ENCODE measurements at regions not wholly inside any gene's neighbourhood (a gene's known extent, or its start where the extent isn't known, plus 50 kb on each side); places are given as distances from the start of the nearest gene placed in this dataset.
"Not testable (repeated sequence)": the region's sequence is repeated elsewhere in the genome, so short reads cannot be mapped to it uniquely, and the experiment has no call there.

DNA sequence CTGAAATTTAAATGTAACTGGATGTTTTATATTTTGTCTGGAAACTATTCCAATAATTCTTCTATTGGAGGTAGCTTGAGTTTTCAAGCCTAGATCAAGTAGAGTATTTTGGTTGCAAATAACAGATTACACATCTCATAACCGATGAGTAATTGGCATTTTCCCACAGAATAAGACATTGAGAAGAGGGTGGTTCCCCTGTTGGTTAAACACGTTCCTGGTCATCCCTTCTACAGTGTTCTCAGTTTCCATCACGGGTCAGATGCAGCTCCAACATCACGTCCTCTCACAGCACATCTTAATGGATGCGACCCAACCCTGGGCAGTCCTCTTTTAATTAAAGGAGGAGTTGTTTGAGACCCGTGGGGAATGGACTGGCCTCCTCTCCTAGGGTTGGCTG is 149.0 kb upstream of the ZNF516 start:
- no peak for DNase-seq (ENCODE audit: low read depth)

- DNase-seq (ENCODE audit: low read depth) = no peak
These were observed 148.2 kb upstream of the ZNF516 start for GRCh38 chr18:76643199-76643598.

- no peak for DNase-seq (ENCODE audit: low read depth)
These were observed 145.4 kb upstream of the ZNF516 start for GRCh38 chr18:76640438-76640837.

- no peak for DNase-seq (ENCODE audit: low read depth)
These were observed 139.5 kb upstream of the ZNF516 start for GRCh38 chr18:76634564-76634963.

DNA sequence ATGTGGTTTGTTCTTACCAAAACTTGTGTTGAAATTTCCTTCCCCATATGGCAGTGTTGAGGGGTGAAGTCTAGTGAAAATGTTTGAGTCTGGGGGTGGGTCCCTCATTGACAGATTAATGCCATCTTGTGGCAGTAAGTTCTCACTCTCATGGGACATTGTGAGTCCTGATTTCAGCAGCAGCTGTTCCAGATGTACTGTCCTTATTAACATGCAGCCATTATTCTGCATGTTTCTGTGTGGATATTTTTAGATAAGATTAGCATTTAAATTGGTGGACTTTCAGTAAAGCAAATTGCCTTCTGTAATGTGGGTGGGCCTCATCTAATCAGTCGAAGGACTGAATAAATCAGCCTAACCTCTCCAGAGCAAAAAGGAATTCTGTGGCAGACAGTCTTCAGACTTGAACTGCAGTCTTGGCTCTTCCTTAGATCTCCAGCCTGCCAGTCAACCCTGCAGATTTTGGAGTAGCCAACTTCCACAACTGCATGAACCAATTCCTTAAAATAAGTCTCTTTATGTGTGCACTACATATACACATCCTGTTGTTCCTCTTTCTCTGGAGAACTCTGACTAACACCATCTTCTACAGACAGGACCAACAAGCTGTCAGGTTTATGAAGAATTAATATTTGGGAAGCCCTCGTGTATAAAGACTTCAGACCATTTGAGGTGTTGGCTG is 138.7 kb upstream of the ZNF516 start:
- DNase-seq (ENCODE audit: low read depth) = no peak

GRCh38 chr18:76627444-76627843 is 132.4 kb upstream of the ZNF516 start:
- no peak for DNase-seq (ENCODE audit: low read depth)

DNA sequence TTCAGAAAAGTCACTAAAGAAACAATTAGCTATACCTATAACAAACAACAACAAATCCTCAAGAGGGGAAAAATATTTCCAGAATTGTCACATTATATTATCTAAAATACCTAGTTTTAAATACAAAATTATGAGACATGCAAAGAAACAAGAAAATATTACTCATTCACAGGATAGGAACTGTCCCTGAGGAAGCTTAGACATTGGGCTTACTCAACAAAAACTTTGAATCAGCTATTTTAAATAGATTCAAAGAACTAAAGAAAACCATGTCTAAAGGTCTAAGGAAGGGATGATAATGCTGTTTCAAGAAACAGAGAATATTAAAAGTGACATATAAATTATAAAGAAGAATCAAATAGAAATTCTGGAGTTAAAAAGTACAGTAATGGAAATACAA is 131.9 kb upstream of the ZNF516 start:
- no peak for DNase-seq (ENCODE audit: low read depth)

DNA sequence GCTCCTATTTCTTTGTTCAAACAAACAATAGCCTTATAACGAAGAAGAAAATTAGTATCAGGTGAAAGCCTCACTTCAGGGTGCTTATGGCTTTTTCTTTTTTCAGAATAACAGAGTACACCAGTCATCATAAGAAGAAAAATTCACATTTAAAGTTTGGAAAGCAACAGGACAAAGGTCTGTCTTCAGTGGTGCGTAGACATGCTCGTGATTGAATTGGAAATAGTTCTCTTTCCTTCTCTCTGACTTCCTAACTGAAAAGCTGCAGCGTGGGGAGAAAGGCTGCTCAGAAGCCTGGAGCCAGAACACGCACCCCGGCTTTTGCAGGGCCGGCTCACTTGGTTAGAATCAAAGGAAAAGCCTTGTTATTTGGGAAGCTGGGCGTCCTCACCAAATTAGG is 127.6 kb upstream of the ZNF516 start:
- no peak for DNase-seq (ENCODE audit: low read depth)

GRCh38 chr18:76621782-76622495 is 126.9 kb upstream of the ZNF516 start:
- no peak for DNase-seq (ENCODE audit: low read depth)

- no peak for DNase-seq (ENCODE audit: low read depth)
These were observed 126.2 kb upstream of the ZNF516 start for GRCh38 chr18:76621226-76621625.

DNA sequence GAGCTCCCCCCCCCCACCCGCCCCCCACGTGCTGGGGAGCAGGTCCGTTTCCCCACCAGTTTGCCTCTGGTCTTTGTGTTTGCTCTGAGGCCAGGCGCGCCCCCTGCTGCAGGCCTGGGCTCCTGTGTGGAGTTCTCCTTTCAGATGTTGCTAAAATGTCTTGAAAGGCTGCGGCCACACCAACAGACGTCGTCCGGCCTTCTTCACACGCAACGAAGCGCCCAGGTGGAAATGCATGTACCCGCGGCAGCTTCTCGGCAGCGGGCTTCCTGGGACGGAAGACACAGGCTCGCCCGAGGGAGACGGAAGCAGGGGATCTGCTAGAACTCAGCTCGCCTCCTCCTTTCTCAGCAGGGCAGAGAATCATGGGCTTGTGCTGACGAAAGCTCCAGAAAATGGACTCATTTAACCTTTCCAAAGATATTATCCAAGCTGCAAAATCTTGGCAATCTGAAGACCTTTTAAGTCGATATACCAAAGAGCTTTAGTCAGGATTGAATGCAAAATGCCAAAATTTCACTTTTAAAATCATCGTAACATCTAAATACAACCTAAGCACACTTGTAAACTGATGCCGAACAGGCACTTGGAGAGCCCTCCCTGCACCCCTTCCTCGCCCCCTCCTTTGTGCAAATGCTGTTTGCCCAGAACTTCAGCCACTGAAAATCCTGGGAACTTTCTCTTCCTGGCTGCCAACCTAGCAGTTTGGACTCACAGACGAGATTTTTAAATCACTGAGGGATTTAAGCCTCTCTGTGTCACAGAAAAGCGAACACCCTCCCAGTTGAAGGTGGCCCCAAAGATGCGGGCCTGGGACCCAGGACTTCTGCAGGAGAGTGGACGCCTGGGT is 125.5 kb upstream of the ZNF516 start:
- peak; percentile 44 for DNase-seq (ENCODE audit: low read depth)

GRCh38 chr18:76619621-76620315 is 124.7 kb upstream of the ZNF516 start:
- DNase-seq (ENCODE audit: low read depth) = no peak

- DNase-seq (ENCODE audit: low read depth) = no peak
These were observed 124.2 kb upstream of the ZNF516 start for GRCh38 chr18:76619261-76619620.

- DNase-seq (ENCODE audit: low read depth) = no peak
These were observed 123.7 kb upstream of the ZNF516 start for GRCh38 chr18:76618721-76619120.

DNA sequence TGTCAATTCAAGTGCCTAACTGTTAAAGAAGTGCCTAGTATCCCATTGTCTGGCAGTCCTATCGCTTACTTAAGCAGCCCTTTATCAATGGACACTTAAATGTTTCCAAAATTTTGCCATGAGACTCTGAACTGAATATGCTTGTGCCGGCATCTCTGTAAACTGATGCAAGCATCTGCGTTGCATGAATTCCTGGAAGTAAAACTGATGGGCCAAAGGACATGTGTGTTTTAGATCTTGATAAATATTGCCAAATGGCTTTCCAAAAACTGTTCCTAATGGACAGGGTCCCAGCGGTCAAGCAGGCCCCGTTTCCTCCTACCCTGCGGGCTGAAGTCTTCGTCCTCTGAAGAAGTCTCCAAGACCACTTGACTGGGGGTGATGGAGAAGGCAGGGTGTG is 121.3 kb upstream of the ZNF516 start:
- DNase-seq (ENCODE audit: low read depth) = no peak

- no peak for DNase-seq (ENCODE audit: low read depth)
These were observed 120.2 kb upstream of the ZNF516 start for GRCh38 chr18:76615065-76615733.

DNA sequence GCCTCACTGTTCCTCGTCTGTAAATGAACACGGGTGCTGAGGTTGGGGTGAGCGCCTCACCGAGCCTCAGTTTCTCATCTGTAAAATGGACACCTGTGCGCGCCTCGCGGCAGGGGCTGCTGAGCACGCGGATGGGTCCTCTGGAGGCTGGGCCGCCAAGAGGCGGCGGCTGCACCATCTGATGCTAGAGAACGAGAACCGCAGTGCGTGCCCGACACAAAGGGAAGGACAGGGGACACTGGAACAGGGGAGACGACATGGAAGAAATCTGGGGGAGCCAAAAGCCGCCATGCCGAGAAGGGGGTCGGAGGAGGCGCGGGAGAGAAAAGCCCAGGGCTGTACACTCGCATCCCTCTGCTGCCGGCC is 118.7 kb upstream of the ZNF516 start:
- DNase-seq (ENCODE audit: low read depth) = no peak

- no peak for DNase-seq (ENCODE audit: low read depth)
These were observed 118.2 kb upstream of the ZNF516 start for GRCh38 chr18:76613053-76613754.

GRCh38 chr18:76611750-76612045 is 116.7 kb upstream of the ZNF516 start:
- not testable (repeated sequence) for DNase-seq (ENCODE audit: low read depth)

- DNase-seq (ENCODE audit: low read depth) = peak; percentile 4
These were observed 116.1 kb upstream of the ZNF516 start for GRCh38 chr18:76610933-76611749.

All from LHCN-M2 (cell line).